LoVo (cell line): ENCODE measurements at regions not wholly inside any gene's neighbourhood (a gene's known extent, or its start where the extent isn't known, plus 50 kb on each side); places are given as distances from the start of the nearest gene placed in this dataset.
"Not testable (repeated sequence)": the region's sequence is repeated elsewhere in the genome, so short reads cannot be mapped to it uniquely, and the experiment has no call there.

ENCODE experiments used
- DNase-seq: peaks from one replicate; pipeline ENCODE4 v3.0.0-alpha.2; 2016; ENCODE audit warnings: low spot score

DNA sequence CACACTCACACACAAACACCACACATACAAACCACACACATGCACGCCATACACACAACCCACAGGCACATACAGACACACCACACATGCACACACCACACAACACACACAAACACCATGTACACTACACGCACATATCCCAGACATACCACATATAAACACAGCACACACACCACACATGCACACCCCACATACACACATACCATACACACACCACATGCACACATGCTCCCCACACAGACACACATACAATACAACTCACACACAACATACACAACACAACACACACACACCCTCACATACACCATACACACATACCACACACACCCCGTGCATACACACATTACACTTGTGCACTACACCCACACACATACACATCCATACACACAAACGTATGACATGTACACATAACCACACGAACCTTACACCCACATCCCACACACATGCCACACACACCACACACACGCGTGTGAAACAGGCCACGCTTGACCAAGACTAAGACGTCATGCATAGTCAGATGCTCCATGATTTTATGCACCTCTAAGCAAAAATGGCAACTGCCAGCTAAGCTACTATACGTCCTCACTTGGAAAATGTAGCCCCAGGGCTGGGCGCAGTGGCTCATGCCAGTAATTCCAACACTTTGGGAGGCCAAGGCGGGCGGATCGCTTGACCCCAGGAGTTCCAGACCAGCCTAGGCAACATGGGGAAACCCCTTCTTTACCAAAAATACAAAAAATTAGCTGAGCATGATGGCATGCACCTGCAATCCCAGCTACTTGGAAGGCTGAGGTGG lies 77.4 kb upstream of the TMPRSS2 start:
- DNase-seq = no peak

DNA sequence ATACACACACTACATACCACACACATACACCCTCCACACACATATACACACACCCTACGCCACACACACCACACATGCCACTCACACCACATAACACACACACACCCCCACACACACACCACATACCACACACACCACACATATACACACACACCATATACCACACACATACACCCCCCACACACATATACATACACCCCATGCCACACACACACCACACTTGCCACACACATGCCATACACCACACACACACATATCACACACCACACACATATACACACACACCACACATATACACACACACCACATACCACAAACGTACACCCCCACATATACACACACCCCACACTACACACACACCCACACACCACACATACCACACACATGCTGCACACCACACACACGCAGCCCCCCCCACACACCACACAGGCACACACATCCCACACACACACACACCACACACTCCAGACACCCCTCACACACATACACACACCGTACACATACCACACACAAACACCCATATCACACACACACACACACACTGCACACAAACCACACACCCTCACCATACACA lies 76.7 kb upstream of the TMPRSS2 start:
- no peak for DNase-seq

DNA sequence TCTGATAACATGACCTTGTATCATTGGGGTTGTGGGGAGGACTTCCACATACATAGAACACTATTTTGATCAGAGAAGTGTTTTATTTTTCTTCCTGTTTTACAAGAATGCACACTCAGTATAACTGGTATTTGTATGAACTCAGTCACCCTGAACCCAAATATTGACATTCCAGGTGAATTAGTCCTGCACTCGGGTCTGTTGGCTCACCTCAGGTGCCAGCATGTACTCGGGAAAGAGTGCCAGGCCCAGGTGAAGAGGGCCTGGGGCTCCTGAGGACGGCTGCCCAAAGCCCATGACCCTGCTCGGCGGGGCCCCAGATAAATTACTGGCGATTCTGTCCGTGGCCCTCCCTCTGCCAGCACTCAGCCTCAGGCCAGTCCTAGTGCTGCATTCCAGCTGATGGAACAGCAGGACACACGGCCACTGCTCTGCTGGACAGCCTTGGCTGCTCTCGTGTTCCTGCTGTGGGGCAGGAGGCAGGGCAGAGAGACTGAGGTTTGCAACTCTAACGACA lies 75.4 kb upstream of the TMPRSS2 start:
- DNase-seq = peak; percentile 49

DNA sequence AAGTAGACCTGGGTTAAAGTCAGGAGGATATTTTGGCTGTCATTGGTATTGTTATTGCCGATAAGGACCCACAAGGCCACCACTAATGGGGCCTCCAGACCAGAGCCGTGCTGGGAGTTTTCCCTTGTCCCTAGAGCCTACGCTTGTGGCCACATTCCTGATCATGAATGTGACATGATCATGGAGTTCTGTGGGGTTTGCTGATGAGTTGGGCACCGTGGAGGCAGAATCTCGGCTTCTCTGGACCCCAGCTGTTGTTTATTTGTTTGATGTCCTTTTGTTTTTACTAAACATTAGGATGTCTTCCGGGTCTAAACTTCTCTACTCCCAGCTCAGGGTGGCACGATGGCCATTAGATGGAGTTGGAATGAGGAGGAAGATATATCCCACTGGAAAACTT lies 74.9 kb upstream of the TMPRSS2 start:
- DNase-seq = no peak

DNA sequence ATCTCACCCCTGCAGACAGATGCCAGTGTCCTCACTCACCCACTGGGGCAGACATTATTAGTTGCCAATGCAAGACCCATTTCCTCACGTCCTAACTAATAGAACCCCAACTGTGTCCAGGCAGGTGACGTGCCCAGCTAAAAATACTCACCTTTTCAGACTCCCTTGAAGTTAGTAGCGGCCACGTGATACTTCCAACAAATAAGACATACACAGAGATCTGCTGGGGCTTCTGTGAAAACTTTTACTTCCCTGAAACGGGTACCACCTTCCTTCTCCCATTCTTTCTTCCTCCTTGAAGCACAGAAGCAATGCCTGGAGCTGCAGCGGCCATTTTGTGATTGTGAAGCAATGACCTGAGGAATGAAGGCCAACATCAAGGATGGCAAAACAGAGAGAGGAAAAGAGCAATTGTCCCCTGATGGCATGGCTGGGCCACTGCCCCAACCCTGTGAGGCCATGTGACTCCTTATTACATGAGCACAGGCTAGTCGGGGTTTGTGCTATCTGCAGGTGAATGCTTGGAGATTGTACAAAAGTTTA lies 74.4 kb upstream of the TMPRSS2 start:
- DNase-seq = no peak

DNA sequence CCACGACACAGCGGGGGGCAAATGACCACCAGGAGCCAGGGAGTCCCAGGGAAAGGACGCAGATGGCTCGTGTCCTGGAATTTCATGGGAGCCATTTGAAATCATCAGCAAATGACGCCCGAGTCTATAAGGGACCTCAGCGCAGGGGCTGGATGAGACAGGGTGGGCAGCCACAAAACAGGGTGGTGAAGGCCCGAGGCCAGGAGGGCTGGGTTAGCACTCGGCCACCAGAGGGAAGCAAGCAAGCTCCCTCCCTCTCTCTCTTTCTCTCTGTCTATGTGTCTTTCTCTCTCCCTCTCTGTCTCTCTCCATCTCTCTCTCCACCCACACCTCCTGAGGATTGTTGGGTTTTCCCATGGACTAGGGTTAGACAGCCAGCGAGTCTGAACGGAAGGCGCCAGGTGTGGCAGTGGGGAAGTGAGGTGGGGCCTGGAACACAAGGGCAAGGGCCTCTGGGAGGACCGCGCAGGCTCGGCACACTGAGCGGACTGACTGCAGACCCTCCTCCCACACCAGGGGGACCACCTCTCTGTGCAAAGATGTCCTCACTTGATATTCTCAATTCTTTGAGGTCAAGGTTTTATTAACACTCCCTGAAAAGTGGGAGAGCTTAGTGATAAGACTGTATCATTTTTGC lies 73.8 kb upstream of the TMPRSS2 start:
- no peak for DNase-seq

DNA sequence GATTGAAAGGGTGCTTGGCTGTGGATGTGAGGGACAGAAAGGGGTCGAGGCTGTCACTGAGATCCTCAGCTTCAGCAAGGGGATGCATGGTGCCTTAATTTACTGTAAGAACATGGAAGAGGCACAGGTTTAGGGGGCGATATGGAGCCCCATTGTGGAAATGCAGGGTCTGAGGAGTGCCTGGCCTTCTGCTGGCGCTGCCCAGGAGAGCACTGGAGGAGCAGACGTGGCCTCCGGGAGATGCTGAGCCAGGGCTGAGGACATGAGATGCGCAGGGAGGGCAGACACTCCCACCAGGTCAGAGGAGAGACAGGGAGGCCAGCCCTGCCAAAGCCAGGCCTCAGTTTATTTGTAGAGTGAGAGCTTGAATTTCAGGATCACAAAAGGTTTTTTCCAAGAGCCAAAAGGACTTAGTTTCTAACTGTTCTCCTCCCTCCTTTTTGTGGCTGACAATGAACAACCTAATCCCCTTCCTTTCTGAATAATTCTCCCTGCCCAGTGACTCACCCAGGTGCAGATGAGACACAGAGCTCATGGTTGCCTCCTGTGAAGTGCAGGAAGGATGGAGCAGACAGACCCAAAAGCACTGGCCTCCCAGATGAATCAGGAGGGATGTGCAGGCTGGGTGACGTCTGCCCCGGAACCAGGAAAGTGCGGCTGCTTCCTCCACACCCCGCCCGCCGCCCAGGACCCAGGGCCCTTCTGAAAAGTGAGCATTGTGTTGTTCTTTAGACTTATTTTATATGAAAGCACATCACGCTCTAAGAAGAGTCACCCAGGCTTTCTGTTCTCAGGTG lies 73.0 kb upstream of the TMPRSS2 start:
- DNase-seq = peak; percentile 76

DNA sequence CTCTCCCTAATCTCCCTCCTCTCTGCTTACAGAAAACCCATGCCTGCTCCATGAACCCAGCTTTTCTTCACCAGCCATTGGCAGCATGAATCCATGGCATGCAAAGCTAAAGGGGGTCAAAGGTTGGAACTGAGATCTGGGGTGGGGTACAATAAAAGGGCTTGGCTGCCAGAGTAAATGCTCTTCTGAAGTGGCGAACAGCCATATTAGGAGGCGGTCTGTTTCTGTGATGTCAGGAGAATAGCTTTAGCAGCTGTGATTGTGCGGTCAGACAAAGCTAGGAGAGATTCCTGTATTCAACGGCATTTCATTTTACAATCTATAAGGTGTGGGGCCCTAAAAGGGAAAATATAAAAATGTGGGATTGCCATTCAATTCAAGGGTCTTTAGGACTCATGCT lies 71.7 kb upstream of the TMPRSS2 start:
- peak; percentile 79 for DNase-seq

DNA sequence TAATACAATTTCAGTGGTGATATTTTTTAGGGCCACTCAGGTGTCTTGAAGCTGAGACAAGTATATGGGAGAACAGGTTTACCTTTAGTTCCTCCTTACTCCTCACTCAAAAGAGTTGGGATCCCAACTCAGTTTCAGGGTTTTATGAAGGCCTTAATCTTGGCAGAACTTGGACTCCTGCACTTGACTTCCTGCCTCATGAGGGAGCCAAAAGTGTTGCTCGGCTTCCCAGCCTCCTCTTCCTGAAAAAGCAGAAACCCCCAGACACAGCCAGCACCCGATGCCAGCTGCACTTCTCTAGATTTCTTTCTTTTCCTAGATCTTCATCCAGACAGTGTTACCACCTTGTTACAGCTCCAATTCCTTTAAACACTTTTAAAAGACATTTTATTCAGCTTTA lies 70.8 kb upstream of the TMPRSS2 start:
- peak; percentile 51 for DNase-seq

DNA sequence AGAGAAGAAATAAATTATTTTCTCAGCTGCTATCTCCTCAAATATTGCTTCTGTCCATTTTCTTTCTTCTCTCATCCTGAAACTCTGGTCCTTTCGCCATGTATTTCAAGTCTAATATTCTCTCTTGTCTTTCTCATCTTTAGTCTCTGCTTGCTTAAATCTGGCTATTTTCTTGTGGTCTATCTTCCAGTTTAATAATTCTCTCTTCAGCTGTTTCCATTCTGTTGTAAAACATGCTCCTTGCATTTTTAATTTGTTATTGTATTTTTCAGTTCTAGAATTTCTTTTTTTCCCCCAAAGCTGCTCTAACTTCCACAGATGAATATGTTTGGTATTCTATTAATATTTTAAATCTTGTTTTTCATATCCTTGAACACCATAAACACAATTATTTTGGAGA lies 70.1 kb upstream of the TMPRSS2 start:
- DNase-seq = no peak

DNA sequence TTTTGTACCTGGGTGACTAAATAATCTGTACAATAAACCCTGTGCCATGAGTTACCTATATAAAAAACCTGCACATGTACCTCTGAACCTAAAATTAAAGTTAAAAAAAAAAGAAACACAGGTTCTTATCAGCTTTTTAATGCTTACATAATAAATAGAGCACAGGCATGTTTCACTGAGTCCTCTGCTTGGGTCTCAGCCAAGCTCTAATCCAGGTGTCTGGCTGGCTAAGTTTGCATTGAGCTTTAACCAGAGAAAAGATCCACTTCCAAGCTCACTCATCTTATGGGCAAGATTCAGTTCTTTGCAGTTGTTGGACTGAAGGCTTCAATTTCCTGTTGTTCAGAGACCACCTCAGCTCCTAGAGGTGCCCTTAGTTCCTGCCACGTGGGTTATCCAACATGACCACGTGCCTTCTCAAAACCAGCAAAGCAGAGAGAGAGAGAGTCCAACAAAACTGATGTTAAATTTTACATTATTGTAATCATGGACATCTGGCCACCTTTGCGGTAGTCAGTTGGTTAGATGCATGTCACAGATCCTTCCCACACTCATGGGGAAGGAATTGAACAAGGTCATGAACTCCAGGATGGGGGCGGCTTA lies 68.2 kb upstream of the TMPRSS2 start:
- DNase-seq = no peak

DNA sequence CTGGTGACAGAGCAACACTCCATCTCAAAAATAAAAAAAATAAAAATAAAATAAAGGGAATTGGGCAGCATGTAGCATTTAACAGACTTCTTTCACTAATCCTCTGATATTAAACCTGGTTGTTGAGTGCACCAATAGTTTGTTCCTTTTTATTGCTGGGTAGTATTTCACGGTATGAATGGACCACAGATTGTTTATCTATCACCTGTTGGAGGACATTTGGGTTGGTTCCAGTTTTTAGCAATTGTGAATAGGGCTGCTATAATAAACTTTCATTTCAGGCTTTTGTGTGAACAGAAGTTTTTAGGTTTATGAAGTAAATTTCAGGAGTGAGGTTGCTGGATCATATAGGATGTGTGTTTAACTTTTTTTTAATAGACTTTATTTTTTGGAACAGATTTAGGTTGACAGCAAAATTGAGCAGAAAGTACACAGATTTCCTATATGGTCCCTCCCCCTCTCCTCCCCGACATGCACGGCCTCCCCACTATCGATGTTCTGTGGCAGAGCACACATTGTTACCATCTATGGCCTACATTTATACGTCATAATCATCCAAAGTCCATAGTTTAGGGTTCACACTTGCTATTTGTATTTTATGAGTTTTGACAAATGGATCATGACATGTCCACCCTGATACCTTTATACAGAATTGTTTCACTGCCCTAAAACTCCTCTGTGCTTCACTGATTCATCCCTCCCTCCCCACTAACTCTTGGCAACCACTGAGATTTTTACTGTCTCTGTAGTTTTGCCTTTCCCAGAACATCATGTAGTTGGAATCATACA lies 66.1 kb upstream of the TMPRSS2 start:
- DNase-seq = no peak

DNA sequence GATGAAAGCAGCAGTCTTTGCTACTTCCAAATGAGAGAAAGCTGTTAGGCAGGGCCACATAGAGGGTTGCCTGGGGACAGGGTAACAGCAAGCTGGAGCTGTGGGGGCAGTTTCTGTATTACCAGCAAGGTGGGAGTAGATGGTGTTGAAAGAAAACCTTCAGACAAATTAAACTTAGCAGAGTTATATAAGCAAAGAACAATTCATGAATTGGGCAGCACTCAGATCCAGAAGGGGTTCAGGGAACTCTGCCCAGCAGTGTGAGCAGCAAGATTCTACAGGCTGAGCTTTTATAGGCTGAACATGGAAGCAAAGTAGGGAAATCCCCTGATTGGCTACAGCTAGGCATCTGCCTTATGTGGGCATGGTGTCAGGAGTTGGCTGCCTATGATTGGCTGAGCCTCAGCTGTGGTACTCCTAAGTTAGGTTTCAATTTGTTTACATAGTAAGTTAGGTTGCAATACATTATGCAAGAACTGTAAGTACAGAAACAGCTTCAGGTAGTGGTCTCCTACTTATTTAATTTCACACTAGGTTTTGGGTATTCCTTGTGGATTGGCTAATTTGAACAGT lies 64.1 kb upstream of the TMPRSS2 start:
- DNase-seq = no peak

DNA sequence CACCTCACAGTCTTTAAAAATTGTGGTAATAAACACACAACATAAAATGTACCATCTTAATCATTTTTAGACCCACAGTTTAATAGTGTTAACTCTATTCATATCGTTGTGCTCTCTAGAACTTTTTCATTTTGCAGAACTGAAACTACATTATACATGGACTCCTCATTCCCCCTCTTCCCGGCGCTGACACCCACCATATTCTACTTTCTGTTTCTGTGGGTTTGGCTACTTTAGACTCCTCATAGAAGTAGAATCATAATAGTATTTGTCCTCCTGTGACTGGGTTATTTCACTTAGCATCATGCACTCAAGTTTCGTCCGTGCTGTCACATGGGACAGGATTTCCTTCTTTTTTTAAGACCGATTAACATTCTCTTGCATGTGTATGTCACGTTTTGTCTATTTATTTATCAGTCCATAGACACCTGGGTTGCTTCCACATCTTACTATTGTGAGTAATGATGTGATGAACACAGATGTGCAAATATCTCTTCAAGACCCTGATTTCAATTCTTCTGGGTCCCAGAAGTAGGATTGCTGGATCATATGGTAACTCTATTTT lies 62.9 kb upstream of the TMPRSS2 start:
- no peak for DNase-seq

DNA sequence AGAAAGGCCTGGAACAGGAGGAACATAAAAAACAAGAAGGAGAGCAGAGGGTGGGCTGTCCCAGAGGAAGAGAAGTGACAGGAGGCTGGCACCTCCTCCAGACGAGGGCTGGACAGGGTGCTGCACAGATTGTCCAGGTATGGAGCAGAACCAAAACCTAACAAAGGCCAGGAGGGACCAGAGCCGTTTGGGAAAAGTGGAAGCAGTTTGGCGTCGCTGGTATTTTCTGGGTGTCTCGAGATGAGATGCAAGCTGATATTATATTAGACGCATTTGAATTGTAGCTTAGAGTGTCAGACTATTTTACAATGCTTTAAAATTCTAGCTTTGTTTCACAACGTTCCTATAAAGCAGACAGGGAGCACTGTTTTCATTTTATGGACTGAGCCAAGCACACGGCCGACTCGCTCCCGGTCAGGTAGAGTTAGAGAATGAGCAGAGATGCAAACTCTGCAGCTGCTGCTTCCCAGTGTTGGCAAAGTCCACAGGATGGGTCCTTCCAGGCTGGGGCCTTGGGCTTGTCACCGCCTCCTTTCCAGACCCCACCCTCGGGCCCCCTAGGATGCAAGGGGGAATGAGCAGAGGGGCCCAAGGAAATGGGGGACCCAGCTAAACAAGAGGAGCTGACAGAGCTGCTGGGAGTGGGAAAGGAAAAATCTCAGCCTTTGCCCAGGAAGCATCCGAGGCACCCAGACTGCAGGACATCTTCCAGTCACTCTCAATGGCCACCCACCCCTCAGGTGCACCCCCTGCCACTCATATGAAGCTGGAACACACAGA lies 60.8 kb upstream of the TMPRSS2 start:
- no peak for DNase-seq

DNA sequence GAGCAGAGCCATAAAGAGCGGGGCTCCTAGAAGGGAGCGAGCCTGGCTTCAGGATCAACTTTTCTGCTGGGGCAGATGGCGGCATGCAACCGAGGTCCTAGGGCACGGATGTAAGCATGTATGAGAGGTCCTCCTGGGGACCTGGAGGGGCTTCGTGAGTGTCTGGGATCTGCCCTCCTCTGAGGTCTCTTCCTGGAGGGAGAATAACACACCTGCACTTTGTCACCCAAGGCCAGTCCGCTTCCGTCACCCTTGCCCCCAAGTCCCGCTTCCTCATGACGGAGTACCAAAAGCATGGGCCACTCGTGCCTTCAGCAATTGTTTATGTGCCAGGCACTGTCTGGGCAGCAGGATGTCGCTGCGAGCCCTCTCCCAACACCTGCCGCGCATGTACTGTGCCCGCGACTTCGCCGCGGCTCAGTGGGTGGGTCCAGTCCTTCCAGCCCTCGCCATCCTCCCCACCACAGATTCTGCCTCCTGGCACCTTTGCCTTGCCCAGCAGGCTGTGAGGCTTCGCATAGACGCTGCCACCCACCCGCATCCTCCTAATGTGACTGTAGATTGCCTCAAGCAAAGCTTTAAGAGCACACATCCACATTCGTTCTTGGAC lies 60.0 kb upstream of the TMPRSS2 start:
- no peak for DNase-seq

DNA sequence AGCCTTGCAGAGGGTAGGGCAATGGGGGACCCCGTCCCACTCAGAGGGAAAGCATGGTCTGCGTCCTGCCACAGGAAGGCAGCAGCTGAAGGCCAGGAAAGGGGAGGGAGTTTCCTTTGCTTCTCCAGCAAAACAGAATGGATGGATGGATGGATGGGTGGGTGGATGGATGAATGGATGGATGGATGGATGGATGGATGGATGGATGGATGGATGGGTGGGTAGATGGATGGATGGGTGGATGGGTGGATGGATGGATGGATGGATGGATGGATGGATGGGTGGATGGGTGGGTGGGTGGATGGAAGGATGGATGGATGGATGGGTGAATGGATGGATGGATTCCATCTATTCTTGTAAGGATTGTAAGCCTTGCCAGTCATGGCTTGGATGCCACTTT lies 59.3 kb upstream of the TMPRSS2 start:
- DNase-seq = not testable (repeated sequence)

DNA sequence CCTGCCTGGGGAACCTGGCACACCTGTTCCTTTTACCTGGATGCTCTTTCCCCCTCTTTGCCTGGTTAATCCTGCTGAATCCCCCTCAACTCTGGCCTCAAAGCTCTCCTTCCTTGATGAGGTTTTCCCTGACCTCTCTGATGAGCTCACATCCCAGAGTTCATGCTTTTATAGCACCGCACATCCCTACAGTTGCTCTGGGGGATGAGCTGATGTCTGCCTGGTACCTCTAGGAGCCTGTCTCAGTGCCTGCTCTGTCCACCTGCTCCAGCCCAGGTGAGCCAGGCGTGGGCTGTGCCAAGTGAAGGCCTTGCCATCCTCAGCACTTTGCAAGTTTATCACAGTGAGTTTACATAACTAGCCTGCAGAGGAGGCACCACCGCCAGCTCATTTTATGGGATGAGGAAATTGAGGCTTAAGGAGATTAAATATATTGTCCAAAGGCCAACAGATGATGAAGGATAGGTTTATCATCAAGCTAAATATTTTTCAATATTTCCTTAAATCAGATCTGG lies 58.6 kb upstream of the TMPRSS2 start:
- peak; percentile 18 for DNase-seq

DNA sequence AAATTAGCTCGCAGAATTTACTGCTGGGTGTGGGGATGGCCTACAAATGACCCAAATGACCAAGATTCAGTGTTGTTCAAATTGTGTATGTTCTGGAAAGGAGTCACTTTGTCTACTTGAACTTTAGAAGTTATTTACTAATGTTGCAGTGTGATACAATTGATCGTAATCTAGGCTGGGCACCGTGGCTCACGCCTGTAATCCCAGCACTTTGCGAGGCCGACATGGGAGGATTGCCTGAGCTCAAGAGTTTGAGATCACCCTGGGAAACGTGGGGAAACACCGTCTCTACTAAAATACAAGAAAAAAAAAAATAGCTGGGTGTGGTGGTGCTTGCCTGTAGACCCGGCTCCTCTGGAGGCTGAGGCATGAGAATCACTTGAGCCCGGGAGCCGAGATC lies 57.6 kb upstream of the TMPRSS2 start:
- DNase-seq = no peak
